Endothelial cell of umbilical vein (primary cell): ENCODE measurements at regions not wholly inside any gene's neighbourhood (a gene's known extent, or its start where the extent isn't known, plus 50 kb on each side); places are given as distances from the start of the nearest gene placed in this dataset.

Experiments used
- BruUV-seq: library from RNA; stranded (reverse); fragments of 400-500 nt; replicated peaks from 2 replicates; lab custom pipeline; 2021; lab: Mats Ljungman, UMichigan
- CTCF ChIA-PET: fragments of 300-600, 350-600 bp; sonication (Branson Sonifier 250); formaldehyde crosslinking; loops from one replicate; lab custom pipeline; 2021; ENCODE audit warnings: antibody characterized with exemption, inconsistent platforms; lab: Charles Lee
- POLR2A ChIA-PET: fragments of 300-600, 350-600 bp; sonication (Branson Sonifier 250); formaldehyde crosslinking; loops from one replicate; lab custom pipeline; 2021; ENCODE audit warnings: antibody characterized with exemption, inconsistent platforms; lab: Charles Lee
- DNase-seq: peaks from one replicate; pipeline ENCODE4 v3.0.0-alpha.2; 2011; ENCODE audit warnings: low read depth, low spot score
- FAIRE-seq: peaks from 2 replicates; lab custom pipeline; 2011; peaks lifted over from hg19 to GRCh38; lab: Jason Lieb, UNC
- H2AFZ ChIP-seq: 2 replicates; pipeline ENCODE4 v1.6.0; 2012; ENCODE audit warnings: low read depth, low read length, control low read depth, inconsistent platforms
- H3K27ac ChIP-seq: 2 replicates; pipeline ENCODE4 v1.5.1; 2011; ENCODE audit warnings: low read depth, mild to moderate bottlenecking, control low read depth, low read length, moderate library complexity; ENCODE audit not compliant: insufficient read depth
- H3K27me3 ChIP-seq, 2 experiments: 2 replicates each; pipeline versions ENCODE4 v1.6.0 to v1.6.1; 2011; ENCODE audit warnings: low read length in 2 of 2, mixed read lengths in 1 of 2; ENCODE audit not compliant: control insufficient read depth in 2 of 2, insufficient read depth in 2 of 2
- H3K36me3 ChIP-seq, 2 experiments: 2 replicates in 1 of 2; 3 replicates in 1 of 2; pipeline ENCODE4 v1.5.1; 2011; ENCODE audit warnings: low read length in 2 of 2, mild to moderate bottlenecking in 1 of 2, moderate library complexity in 1 of 2; ENCODE audit not compliant: control insufficient read depth in 2 of 2, insufficient read depth in 2 of 2; ENCODE audit errors: extremely low read depth in 1 of 2
- H3K4me1 ChIP-seq: 3 replicates; pipeline ENCODE4 v1.5.1; 2011; ENCODE audit warnings: mild to moderate bottlenecking, low read length; ENCODE audit not compliant: control insufficient read depth, insufficient read depth; ENCODE audit errors: extremely low read depth
- H3K4me2 ChIP-seq: 2 replicates; pipeline ENCODE4 v1.6.1; 2011; ENCODE audit warnings: low read length, control low read depth, mixed read lengths; ENCODE audit not compliant: insufficient read depth
- H3K4me3 ChIP-seq, 3 experiments: fragments of 200-600 bp in 1 of 3; sonication (generic), shearing (Covaris generic) in 1 of 3; replicated peaks in 1 of 3; 2 replicates each; pipeline ENCODE4 v1.5.1; 2011 to 2016; ENCODE audit warnings: control low read depth in 3 of 3, low read length in 3 of 3, mild to moderate bottlenecking in 2 of 3, inconsistent platforms in 1 of 3, low read depth in 1 of 3, moderate library complexity in 1 of 3; ENCODE audit not compliant: insufficient read depth in 1 of 3
- H3K79me2 ChIP-seq: 2 replicates; pipeline ENCODE4 v1.6.0; 2012; ENCODE audit warnings: low read length, inconsistent platforms; ENCODE audit not compliant: control insufficient read depth, insufficient read depth
- H3K9ac ChIP-seq: replicated peaks from 2 replicates; pipeline ENCODE3; 2011; ENCODE audit warnings: low read length, control low read depth; ENCODE audit not compliant: insufficient read depth; ENCODE audit errors: extremely low read depth
- H3K9me1 ChIP-seq: replicated peaks from 3 replicates; pipeline ENCODE4 v1.6.0; 2011; ENCODE audit warnings: mild to moderate bottlenecking, low read length; ENCODE audit not compliant: control insufficient read depth, insufficient read depth; ENCODE audit errors: extremely low read depth
- H3K9me3 ChIP-seq: replicated peaks from 2 replicates; pipeline ENCODE4 v1.5.1; 2012; ENCODE audit warnings: low read length, inconsistent platforms; ENCODE audit not compliant: control insufficient read depth, insufficient read depth
- H4K20me1 ChIP-seq: replicated peaks from 2 replicates; pipeline ENCODE3; 2011; ENCODE audit warnings: mild to moderate bottlenecking, low read length; ENCODE audit not compliant: control insufficient read depth, insufficient read depth; ENCODE audit errors: extremely low read depth
- EZH2 ChIP-seq: IDR thresholded peaks from 2 replicates; pipeline ENCODE4 v1.6.1; 2012; ENCODE audit warnings: borderline replicate concordance, low read depth, mild to moderate bottlenecking, moderate library complexity, low read length, inconsistent platforms; ENCODE audit not compliant: severe bottlenecking
- FOS ChIP-seq: IDR thresholded peaks from 2 replicates; pipeline ENCODE4 v1.6.1; 2011; ENCODE audit warnings: mild to moderate bottlenecking, low read length, moderate library complexity, borderline replicate concordance; ENCODE audit not compliant: insufficient read depth
- GATA2 ChIP-seq: IDR thresholded peaks from 2 replicates; pipeline ENCODE4 v1.7.0; 2011; ENCODE audit warnings: low read depth, mild to moderate bottlenecking, moderate library complexity, mixed read lengths, low read length; ENCODE audit not compliant: insufficient read length, insufficient read depth
- JUN ChIP-seq: IDR thresholded peaks from 2 replicates; pipeline ENCODE4 v1.6.1; 2011; ENCODE audit warnings: borderline replicate concordance, low read depth; ENCODE audit not compliant: insufficient read length, insufficient read depth
- MYC ChIP-seq: IDR thresholded peaks from one replicate; pipeline ENCODE4 v1.6.1; 2011; ENCODE audit warnings: mild to moderate bottlenecking, low read depth, low read length
- POLR2A ChIP-seq: IDR thresholded peaks from 2 replicates; pipeline ENCODE4 v1.6.1; 2012; ENCODE audit warnings: low read depth, mild to moderate bottlenecking, control low read depth, low read length
- POLR2AphosphoS5 ChIP-seq: IDR thresholded peaks from 2 replicates; pipeline ENCODE4 v1.6.1; 2012; ENCODE audit warnings: low read depth, mild to moderate bottlenecking, control low read depth, low read length, moderate library complexity; ENCODE audit not compliant: insufficient read depth
- dilution Hi-C: fragments of 300-500 bp; cut with MboI; formaldehyde crosslinking; loops from one replicate; pipeline ENCODE4 v1.15.0; 2019; ENCODE audit warnings: low sequenced_read_pairs; ENCODE audit not compliant: extremely low pct_ligation_motif_present
- intact Hi-C: fragments of 100-400 bp; cut with micrococcal nuclease; formaldehyde crosslinking; loops from one replicate; pipeline ENCODE4 v1.10.0; 2022
- TF ChIP-seq, protein P1 (sequence below): IDR thresholded peaks from 2 replicates; pipeline ENCODE4 v1.6.1; 2011; ENCODE audit not compliant: insufficient read depth, insufficient read length
- TF ChIP-seq, protein P2 (sequence below), 2 donors: IDR thresholded peaks; 1 replicate in 1 of 2; 2 replicates in 1 of 2; pipeline ENCODE4 v1.5.1; 2011; ENCODE audit warnings: low read length in 2 of 2, mild to moderate bottlenecking in 2 of 2, moderate library complexity in 2 of 2, control low read depth in 1 of 2, inconsistent platforms in 1 of 2, low read depth in 1 of 2; ENCODE audit not compliant: insufficient read depth in 1 of 2; ENCODE audit errors: extremely low read depth in 1 of 2

DNA sequence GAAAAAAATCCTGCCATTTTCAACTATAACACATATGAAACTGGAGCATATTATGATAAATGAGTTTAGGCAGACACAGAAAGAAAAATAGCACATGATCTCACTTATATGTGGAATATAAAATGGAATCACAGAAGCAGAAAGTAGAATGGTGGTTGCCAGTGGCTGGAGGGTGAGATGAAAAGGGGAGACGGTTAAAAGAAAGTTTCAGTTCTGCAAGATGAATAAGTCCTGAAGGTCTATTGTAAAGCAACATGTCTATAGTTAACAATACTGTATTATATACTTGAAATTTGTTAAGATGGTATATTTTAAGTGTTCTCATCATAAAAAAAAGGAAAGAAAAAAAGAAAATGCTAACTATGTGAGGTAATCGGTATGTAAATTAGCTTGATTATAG, 503.9 kb downstream of the EPHA7 start:
- intact Hi-C loops (no loop called here), dilution Hi-C loops (no loop called here)
- Histone ChIP-seq H3K9ac (no peak overlapping the region), H3K4me2 (no peak overlapping the region), H3K79me2 (no peaks in the 10 kb centered on the region), H3K9me1 (no peaks in the 10 kb centered on the region), H3K36me3 (no peaks in the 10 kb centered on the region), H3K27ac (no peak overlapping the region), H3K4me3 (no peak overlapping the region), H2AFZ (no peak overlapping the region), H3K4me1 (no peaks in the 10 kb centered on the region), H3K27me3 (no peaks in the 10 kb centered on the region), H4K20me1 (no peaks in the 10 kb centered on the region), H3K9me3 (no peaks in the 10 kb centered on the region)
- TF ChIP-seq, protein P1, sequence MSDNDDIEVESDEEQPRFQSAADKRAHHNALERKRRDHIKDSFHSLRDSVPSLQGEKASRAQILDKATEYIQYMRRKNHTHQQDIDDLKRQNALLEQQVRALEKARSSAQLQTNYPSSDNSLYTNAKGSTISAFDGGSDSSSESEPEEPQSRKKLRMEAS, result no peak
- no peak for TF ChIP-seq GATA2
- no peak for TF ChIP-seq POLR2AphosphoS5
- FAIRE-seq, result no peak
- DNase-seq, result no peak
- ChIA-PET POLR2A (no interaction called here), CTCF (no interaction called here)
- no TSS peak for BruUV-seq

DNA sequence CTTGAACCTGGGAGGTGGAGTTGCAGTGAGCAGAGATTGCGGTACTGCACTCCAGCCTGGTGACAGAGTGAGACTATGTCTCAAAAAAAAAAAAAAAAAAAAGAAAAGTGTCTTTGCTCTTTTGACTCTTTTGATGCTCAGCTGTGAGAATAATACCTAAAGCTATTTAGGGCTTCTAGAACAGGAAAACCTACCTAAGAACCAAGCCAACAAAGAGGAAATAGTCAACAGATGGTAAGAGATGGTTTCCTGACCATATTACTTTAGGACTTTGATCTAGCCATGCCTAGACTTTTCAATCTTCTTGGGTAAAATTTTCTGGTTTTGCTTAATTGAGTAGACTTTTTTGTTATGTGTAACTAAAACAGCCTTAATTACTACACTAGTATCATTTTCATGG, 508.1 kb downstream of the EPHA7 start:
- no peaks in the 10 kb centered on the region for H3K27me3 ChIP-seq
- dilution Hi-C loops (no loop called here), intact Hi-C loops (no loop called here)
- no peak overlapping the region for H3K9ac ChIP-seq
- no peak overlapping the region for H3K27ac ChIP-seq
- no peak overlapping the region for H3K4me2 ChIP-seq
- TF ChIP-seq EZH2, result no peak
- TF ChIP-seq, protein P1, result no peak
- no peak for TF ChIP-seq POLR2A
- TF ChIP-seq, protein P2, sequence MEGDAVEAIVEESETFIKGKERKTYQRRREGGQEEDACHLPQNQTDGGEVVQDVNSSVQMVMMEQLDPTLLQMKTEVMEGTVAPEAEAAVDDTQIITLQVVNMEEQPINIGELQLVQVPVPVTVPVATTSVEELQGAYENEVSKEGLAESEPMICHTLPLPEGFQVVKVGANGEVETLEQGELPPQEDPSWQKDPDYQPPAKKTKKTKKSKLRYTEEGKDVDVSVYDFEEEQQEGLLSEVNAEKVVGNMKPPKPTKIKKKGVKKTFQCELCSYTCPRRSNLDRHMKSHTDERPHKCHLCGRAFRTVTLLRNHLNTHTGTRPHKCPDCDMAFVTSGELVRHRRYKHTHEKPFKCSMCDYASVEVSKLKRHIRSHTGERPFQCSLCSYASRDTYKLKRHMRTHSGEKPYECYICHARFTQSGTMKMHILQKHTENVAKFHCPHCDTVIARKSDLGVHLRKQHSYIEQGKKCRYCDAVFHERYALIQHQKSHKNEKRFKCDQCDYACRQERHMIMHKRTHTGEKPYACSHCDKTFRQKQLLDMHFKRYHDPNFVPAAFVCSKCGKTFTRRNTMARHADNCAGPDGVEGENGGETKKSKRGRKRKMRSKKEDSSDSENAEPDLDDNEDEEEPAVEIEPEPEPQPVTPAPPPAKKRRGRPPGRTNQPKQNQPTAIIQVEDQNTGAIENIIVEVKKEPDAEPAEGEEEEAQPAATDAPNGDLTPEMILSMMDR (IDR thresholded peaks at IDR 0.05; ENCODE audit: extremely low read depth in 1 of 2, insufficient read depth in 1 of 2, low read depth in 1 of 2, low read length in 2 of 2), result no peak
- no peak for TF ChIP-seq FOS
- no peak for TF ChIP-seq GATA2
- no peak for TF ChIP-seq POLR2AphosphoS5
- no peak for TF ChIP-seq MYC
- no peak for TF ChIP-seq JUN
- DNase-seq (no peak), FAIRE-seq (no peak)
- CTCF ChIA-PET, result no interaction called here
- H2AFZ ChIP-seq, result no peak overlapping the region
- no peaks in the 10 kb centered on the region for H3K4me1 ChIP-seq
- H3K9me3 ChIP-seq, result no peaks in the 10 kb centered on the region
- no peaks in the 10 kb centered on the region for H3K79me2 ChIP-seq
- H3K9me1 ChIP-seq, result no peaks in the 10 kb centered on the region
- H3K36me3 ChIP-seq, result no peaks in the 10 kb centered on the region
- no TSS peak for BruUV-seq
- H4K20me1 ChIP-seq, result no peaks in the 10 kb centered on the region
- POLR2A ChIA-PET, result no interaction called here
- no peak overlapping the region for H3K4me3 ChIP-seq
